ENCODE measurements at regions not wholly inside any gene's neighbourhood (a gene's known extent, or its start where the extent isn't known, plus 50 kb on each side); places are given as distances from the start of the nearest gene placed in this dataset.

GRCh38 chr9:75198436-75198835 lies 110.1 kb downstream of the OSTF1 start:
- TF ChIP-seq, protein P1, sequence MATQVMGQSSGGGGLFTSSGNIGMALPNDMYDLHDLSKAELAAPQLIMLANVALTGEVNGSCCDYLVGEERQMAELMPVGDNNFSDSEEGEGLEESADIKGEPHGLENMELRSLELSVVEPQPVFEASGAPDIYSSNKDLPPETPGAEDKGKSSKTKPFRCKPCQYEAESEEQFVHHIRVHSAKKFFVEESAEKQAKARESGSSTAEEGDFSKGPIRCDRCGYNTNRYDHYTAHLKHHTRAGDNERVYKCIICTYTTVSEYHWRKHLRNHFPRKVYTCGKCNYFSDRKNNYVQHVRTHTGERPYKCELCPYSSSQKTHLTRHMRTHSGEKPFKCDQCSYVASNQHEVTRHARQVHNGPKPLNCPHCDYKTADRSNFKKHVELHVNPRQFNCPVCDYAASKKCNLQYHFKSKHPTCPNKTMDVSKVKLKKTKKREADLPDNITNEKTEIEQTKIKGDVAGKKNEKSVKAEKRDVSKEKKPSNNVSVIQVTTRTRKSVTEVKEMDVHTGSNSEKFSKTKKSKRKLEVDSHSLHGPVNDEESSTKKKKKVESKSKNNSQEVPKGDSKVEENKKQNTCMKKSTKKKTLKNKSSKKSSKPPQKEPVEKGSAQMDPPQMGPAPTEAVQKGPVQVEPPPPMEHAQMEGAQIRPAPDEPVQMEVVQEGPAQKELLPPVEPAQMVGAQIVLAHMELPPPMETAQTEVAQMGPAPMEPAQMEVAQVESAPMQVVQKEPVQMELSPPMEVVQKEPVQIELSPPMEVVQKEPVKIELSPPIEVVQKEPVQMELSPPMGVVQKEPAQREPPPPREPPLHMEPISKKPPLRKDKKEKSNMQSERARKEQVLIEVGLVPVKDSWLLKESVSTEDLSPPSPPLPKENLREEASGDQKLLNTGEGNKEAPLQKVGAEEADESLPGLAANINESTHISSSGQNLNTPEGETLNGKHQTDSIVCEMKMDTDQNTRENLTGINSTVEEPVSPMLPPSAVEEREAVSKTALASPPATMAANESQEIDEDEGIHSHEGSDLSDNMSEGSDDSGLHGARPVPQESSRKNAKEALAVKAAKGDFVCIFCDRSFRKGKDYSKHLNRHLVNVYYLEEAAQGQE (IDR thresholded peaks at IDR 0.05): no peak
- TF ChIP-seq, protein P2, sequence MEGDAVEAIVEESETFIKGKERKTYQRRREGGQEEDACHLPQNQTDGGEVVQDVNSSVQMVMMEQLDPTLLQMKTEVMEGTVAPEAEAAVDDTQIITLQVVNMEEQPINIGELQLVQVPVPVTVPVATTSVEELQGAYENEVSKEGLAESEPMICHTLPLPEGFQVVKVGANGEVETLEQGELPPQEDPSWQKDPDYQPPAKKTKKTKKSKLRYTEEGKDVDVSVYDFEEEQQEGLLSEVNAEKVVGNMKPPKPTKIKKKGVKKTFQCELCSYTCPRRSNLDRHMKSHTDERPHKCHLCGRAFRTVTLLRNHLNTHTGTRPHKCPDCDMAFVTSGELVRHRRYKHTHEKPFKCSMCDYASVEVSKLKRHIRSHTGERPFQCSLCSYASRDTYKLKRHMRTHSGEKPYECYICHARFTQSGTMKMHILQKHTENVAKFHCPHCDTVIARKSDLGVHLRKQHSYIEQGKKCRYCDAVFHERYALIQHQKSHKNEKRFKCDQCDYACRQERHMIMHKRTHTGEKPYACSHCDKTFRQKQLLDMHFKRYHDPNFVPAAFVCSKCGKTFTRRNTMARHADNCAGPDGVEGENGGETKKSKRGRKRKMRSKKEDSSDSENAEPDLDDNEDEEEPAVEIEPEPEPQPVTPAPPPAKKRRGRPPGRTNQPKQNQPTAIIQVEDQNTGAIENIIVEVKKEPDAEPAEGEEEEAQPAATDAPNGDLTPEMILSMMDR (IDR thresholded peaks at IDR 0.05; ENCODE audit: low read depth, low read length, missing input control): no peak
- TF ChIP-seq JUND (IDR thresholded peaks at IDR 0.05) (no peak), GABPA (IDR thresholded peaks at IDR 0.05 in 1 of 2, conservative IDR thresholded peaks at IDR 0.05 in 1 of 2) (no peak), RAD21 (IDR thresholded peaks at IDR 0.05) (no peak), MAX (IDR thresholded peaks at IDR 0.05) (no peak), YY1 (IDR thresholded peaks at IDR 0.05) (no peak), TAF1 (conservative IDR thresholded peaks at IDR 0.05) (no peak), FOXA1 (IDR thresholded peaks at IDR 0.05) (no peak), NR2F2 (IDR thresholded peaks at IDR 0.05) (no peak), RXRA (IDR thresholded peaks at IDR 0.05) (no peak), SP1 (IDR thresholded peaks at IDR 0.05) (no peak), EGR1 (IDR thresholded peaks at IDR 0.05; ENCODE audit: low read depth in 2 of 2) (no peak)
- TF ChIP-seq, protein P3, sequence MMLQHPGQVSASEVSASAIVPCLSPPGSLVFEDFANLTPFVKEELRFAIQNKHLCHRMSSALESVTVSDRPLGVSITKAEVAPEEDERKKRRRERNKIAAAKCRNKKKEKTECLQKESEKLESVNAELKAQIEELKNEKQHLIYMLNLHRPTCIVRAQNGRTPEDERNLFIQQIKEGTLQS (IDR thresholded peaks at IDR 0.05): no peak

All from liver (tissue), 3 donors.